K562 (cell line): ENCODE measurements at regions not wholly inside any gene's neighbourhood (a gene's known extent, or its start where the extent isn't known, plus 50 kb on each side); places are given as distances from the start of the nearest gene placed in this dataset.

ENCODE experiments used
- ARID1B ChIP-seq: fragments of 450-650 bp; IDR thresholded peaks from 2 replicates; pipeline ENCODE4 v1.6.1; 2016; ENCODE audit warnings: antibody characterized with exemption, mild to moderate bottlenecking, inconsistent platforms
- BCLAF1 ChIP-seq, 2 experiments: fragments of 450-650 bp in 1 of 2; IDR thresholded peaks; 2 replicates each; pipeline ENCODE4 v1.6.1; 2011 to 2017; ENCODE audit warnings: low read depth in 2 of 2, antibody characterized with exemption in 1 of 2, borderline replicate concordance in 1 of 2, low read length in 1 of 2, mild to moderate bottlenecking in 1 of 2, mixed read lengths in 1 of 2; ENCODE audit not compliant: control insufficient read depth in 1 of 2
- CUX1 ChIP-seq: fragments of 200-800 bp; sonication (Bioruptor generic); IDR thresholded peaks from 2 replicates; pipeline ENCODE4 v1.6.1; 2016; ENCODE audit warnings: missing genetic modification characterization, missing compliant biosample characterization
- E2F1 ChIP-seq: sonication (generic); formaldehyde crosslinking; IDR thresholded peaks from 2 replicates; pipeline ENCODE4 v1.8.1; 2023; ENCODE audit warnings: mild to moderate bottlenecking, missing genetic modification reagents, moderate library complexity
- FOSL1 ChIP-seq: fragments of 200-800 bp; sonication (Bioruptor generic); conservative IDR thresholded peaks from 2 replicates; pipeline ENCODE4 v1.6.1; 2016; ENCODE audit warnings: missing genetic modification characterization, missing compliant biosample characterization
- IRF9 ChIP-seq: fragments of 450-650 bp; IDR thresholded peaks from 2 replicates; pipeline ENCODE4 v1.6.1; 2016; ENCODE audit warnings: missing biosample characterization, missing genetic modification characterization
- NFE2L1 ChIP-seq: fragments of 450-650 bp; IDR thresholded peaks from 2 replicates; pipeline ENCODE4 v1.6.1; 2016; ENCODE audit warnings: missing genetic modification characterization, low read depth, mild to moderate bottlenecking, missing compliant biosample characterization, moderate library complexity, borderline replicate concordance
- NFRKB ChIP-seq: fragments of 450-650 bp; IDR thresholded peaks from 2 replicates; pipeline ENCODE4 v1.6.1; 2016; ENCODE audit warnings: low read depth
- POLR2A ChIP-seq: fragments of 450-650 bp; conservative IDR thresholded peaks from 2 replicates; pipeline ENCODE4 v1.6.1; 2016
- RAD51 ChIP-seq: fragments of 450-650 bp; IDR thresholded peaks from 2 replicates; pipeline ENCODE4 v1.7.1; 2016; ENCODE audit warnings: low read depth, mild to moderate bottlenecking, borderline replicate concordance
- SIX5 ChIP-seq, 2 experiments: IDR thresholded peaks; 2 replicates each; pipeline ENCODE4 v1.6.1; 2011; ENCODE audit warnings: low read length in 2 of 2, borderline replicate concordance in 1 of 2, low read depth in 1 of 2, mild to moderate bottlenecking in 1 of 2, moderate library complexity in 1 of 2; ENCODE audit not compliant: insufficient read depth in 1 of 2
- ZBTB33 ChIP-seq: sonication (generic); formaldehyde crosslinking; IDR thresholded peaks from 2 replicates; pipeline ENCODE4 v1.8.1; 2023; ENCODE audit warnings: mild to moderate bottlenecking, missing genetic modification reagents
- ZC3H8 ChIP-seq: fragments of 450-650 bp; IDR thresholded peaks from 2 replicates; pipeline ENCODE4 v1.6.1; 2017
- ZNF655 ChIP-seq: fragments of 250-450 bp; sonication (Bioruptor Pico); IDR thresholded peaks from 2 replicates; pipeline ENCODE4 v1.5.0; 2021

- TF ChIP-seq RAD51: 0 out of 2 replicates have a peak, but pooled peaks have one; percentile 9
- TF ChIP-seq NFE2L1: peak; percentile 84
- TF ChIP-seq E2F1: no peak
- no peak for TF ChIP-seq ZNF655 (CRISPR knock-in tag)
- TF ChIP-seq IRF9: peak; percentile 47; the same call in 1 of the 2 replicates
- no peak for TF ChIP-seq BCLAF1 (IDR thresholded peaks at IDR 0.05; ENCODE audit: borderline replicate concordance in 1 of 2, control insufficient read depth in 1 of 2, low read depth in 2 of 2, low read length in 1 of 2)
- TF ChIP-seq ZBTB33: no peak
- TF ChIP-seq FOSL1 (tag): 0 out of 2 replicates have a peak, but pooled peaks have one; percentile 21
- no peak for TF ChIP-seq CUX1 (CRISPR knock-in tag)
- peak; percentile 50 for TF ChIP-seq ARID1B
- no peak for TF ChIP-seq POLR2A
- peak; percentile 63 for TF ChIP-seq NFRKB
- TF ChIP-seq ZC3H8: no peak
- no peak for TF ChIP-seq SIX5 (IDR thresholded peaks at IDR 0.05; ENCODE audit: borderline replicate concordance in 1 of 2, insufficient read depth in 1 of 2, low read depth in 1 of 2, low read length in 2 of 2)
Observed at GRCh38 chr7:138354066-138354465, 106.0 kb upstream of the TRIM24 start (continued).
